ENCODE measurements at regions not wholly inside any gene's neighbourhood (a gene's known extent, or its start where the extent isn't known, plus 50 kb on each side); places are given as distances from the start of the nearest gene placed in this dataset.
A peak's percentile ranks its signal among the peaks of the same experiment; 100 is the strongest.

- H3K27me3 Mint-ChIP-seq (ENCODE audit: unreplicated experiment): no peaks in the 10 kb centered on the region
- no TSS peak for BruUV-seq (replicated peaks)
- H3K4me1 Mint-ChIP-seq (ENCODE audit: low read depth, unreplicated experiment): peaks cover 78% of the 10 kb centered on the region
- CTCF ChIA-PET: no interaction called here
- H3K27ac Mint-ChIP-seq (ENCODE audit: unreplicated experiment): peak overlapping the region; percentile 96
- H3K9me3 Mint-ChIP-seq (ENCODE audit: low read depth, unreplicated experiment): peaks cover 5% of the 10 kb centered on the region
- TF ChIP-seq CTCF (IDR thresholded peaks at IDR 0.05; ENCODE audit: unreplicated experiment): peak; percentile 57
- intact Hi-C loops (cut with micrococcal nuclease; ENCODE audit: unreplicated experiment): no loop called here
- peak; percentile 59 for DNase-seq
- H3K4me3 Mint-ChIP-seq (ENCODE audit: low read depth, unreplicated experiment): peak overlapping the region; percentile 16
- peaks cover 16% of the 10 kb centered on the region for H3K36me3 Mint-ChIP-seq (ENCODE audit: insufficient read depth, unreplicated experiment)
These were observed 117.8 kb upstream of the AKR1E2 start for GRCh38 chr10:4708123-4708759.

GRCh38 chr10:4707221-4707620 lies 118.8 kb upstream of the AKR1E2 start:
- Mint-ChIP-seq H3K27ac (ENCODE audit: unreplicated experiment) (peak overlapping the region; percentile 96), H3K4me3 (ENCODE audit: low read depth, unreplicated experiment) (no peak overlapping the region), H3K9me3 (ENCODE audit: low read depth, unreplicated experiment) (peaks cover 5% of the 10 kb centered on the region), H3K36me3 (ENCODE audit: insufficient read depth, unreplicated experiment) (peaks cover 16% of the 10 kb centered on the region), H3K27me3 (ENCODE audit: unreplicated experiment) (no peaks in the 10 kb centered on the region), H3K4me1 (ENCODE audit: low read depth, unreplicated experiment) (peaks cover 69% of the 10 kb centered on the region)
- BruUV-seq (replicated peaks): TSS peak; percentile 14
- intact Hi-C loops (cut with micrococcal nuclease; ENCODE audit: unreplicated experiment): no loop called here
- no peak for TF ChIP-seq CTCF (IDR thresholded peaks at IDR 0.05; ENCODE audit: unreplicated experiment)
- CTCF ChIA-PET: no interaction called here
- no peak for DNase-seq

GRCh38 chr10:4704034-4704545 lies 121.9 kb upstream of the AKR1E2 start:
- H3K27me3 Mint-ChIP-seq (ENCODE audit: unreplicated experiment): no peaks in the 10 kb centered on the region
- TF ChIP-seq CTCF (IDR thresholded peaks at IDR 0.05; ENCODE audit: unreplicated experiment): no peak
- peaks cover 5% of the 10 kb centered on the region for H3K9me3 Mint-ChIP-seq (ENCODE audit: low read depth, unreplicated experiment)
- H3K27ac Mint-ChIP-seq (ENCODE audit: unreplicated experiment): peak overlapping the region; percentile 98
- peaks cover 55% of the 10 kb centered on the region for H3K4me1 Mint-ChIP-seq (ENCODE audit: low read depth, unreplicated experiment)
- CTCF ChIA-PET: interaction anchor here (0.6 to 1.7 kb wide), 10 partner anchors 10 to 1235 kb away, joined by 3 to 8 read pairs (median 4); no protein-coding TSS in a partner anchor
- intact Hi-C loops (cut with micrococcal nuclease; ENCODE audit: unreplicated experiment): loop anchor here (2.0 kb wide), 2 partner anchors 17 to 25 kb away; no protein-coding TSS in a partner anchor
- H3K4me3 Mint-ChIP-seq (ENCODE audit: low read depth, unreplicated experiment): peak overlapping the region; percentile 36
- peak; percentile 61 for DNase-seq
- no TSS peak for BruUV-seq (replicated peaks)
- peaks cover 16% of the 10 kb centered on the region for H3K36me3 Mint-ChIP-seq (ENCODE audit: insufficient read depth, unreplicated experiment)

- H3K36me3 Mint-ChIP-seq (ENCODE audit: insufficient read depth, unreplicated experiment): peaks cover 8% of the 10 kb centered on the region
- no peak for DNase-seq
- H3K4me1 Mint-ChIP-seq (ENCODE audit: low read depth, unreplicated experiment): peaks cover 27% of the 10 kb centered on the region
- H3K9me3 Mint-ChIP-seq (ENCODE audit: low read depth, unreplicated experiment): no peaks in the 10 kb centered on the region
- no TSS peak for BruUV-seq (replicated peaks)
- no peak for TF ChIP-seq CTCF (IDR thresholded peaks at IDR 0.05; ENCODE audit: unreplicated experiment)
- H3K27me3 Mint-ChIP-seq (ENCODE audit: unreplicated experiment): no peaks in the 10 kb centered on the region
- CTCF ChIA-PET: interaction anchor here (0.7 kb wide), 1 partner anchor 139 kb away, joined by 3 read pairs; no protein-coding TSS in a partner anchor
- intact Hi-C loops (cut with micrococcal nuclease; ENCODE audit: unreplicated experiment): no loop called here
- no peak overlapping the region for H3K4me3 Mint-ChIP-seq (ENCODE audit: low read depth, unreplicated experiment)
- peak overlapping the region; percentile 61 for H3K27ac Mint-ChIP-seq (ENCODE audit: unreplicated experiment)
These were observed 125.0 kb upstream of the AKR1E2 start for GRCh38 chr10:4701016-4701415.

All from Calu3 (cell line).